Activated T-cell treated with anti-CD3 and anti-CD28 coated beads for 24 hours (primary cell): ENCODE measurements at regions not wholly inside any gene's neighbourhood (a gene's known extent, or its start where the extent isn't known, plus 50 kb on each side); places are given as distances from the start of the nearest gene placed in this dataset.
"Not testable (repeated sequence)": the region's sequence is repeated elsewhere in the genome, so short reads cannot be mapped to it uniquely, and the experiment has no call there.

Source experiments
- DNase-seq: peaks from one replicate; pipeline ENCODE4 v3.0.0-alpha.2; 2020; ENCODE audit warnings: low read depth

- not testable (repeated sequence) for DNase-seq
Measured at GRCh38 chr4:9110700-9111099, 59.5 kb upstream of the FAM90A26 start.

DNA sequence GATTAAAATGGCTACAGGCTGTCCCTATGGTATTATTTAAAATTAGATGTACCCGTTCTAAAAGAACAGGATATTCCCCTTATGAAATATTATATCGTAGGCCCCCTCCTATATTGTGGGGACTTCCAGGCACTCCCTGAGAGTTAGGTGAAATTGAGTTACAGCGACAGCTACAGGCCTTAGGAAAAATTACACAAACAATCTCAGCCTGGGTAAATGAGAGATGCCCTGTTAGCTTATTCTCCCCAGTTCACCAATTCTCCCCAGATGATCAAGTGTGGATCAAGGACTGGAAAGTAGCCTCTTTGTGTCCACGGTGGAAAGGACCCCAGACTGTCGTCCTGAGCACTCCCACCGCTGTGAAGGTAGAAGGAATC, 67.1 kb upstream of the FAM90A26 start:
- not testable (repeated sequence) for DNase-seq

DNA sequence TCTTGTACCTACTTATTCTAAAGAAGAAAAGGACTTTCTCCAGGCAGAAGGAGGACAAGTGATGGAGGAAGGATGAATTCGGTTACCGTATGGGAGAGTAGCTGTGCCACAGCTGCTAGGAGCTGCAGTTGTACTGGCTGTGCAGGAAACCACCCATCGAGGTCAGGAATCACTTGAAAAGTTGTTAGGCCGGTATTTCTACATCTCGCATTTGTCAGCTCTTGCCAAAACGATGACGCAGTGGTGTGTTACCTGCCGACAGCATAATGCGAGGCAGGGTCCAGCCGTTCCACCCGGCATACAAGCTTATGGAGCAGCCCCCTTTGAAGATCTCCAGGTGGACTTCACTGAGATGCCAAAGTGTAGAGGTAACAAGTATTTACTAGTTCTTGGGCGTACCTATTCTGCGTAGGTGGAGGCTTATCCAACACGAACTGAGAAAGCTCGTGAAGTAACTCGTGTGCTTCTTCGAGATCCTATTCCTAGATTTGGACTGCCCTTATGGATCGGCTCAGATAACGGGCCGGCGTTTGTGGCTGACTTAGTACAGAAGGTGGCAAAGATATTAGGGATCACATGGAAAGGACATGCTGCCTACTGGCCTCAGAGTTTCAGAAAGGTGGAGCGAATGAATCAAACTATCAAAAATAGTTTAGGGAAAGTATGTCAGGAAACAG, 67.6 kb upstream of the FAM90A26 start:
- DNase-seq = not testable (repeated sequence)

DNA sequence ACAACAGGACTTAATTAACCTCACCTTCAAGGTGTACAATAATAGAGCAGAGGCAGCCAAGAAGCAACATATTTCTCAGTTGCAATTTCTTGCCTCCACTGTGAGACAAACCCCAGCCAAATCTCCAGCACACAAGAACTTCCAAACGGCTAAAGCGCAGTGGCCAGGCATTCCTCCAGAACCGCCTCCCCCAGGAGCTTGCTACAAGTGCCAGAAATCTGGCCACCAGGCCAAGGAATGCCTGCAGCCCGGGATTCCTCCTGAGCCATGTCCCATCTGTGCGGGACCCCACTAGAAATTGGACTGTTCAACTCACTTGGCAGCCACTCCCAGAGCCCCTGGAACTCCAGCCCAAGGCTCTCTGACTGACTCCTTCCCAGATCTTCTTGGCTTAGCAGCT, 73.9 kb upstream of the FAM90A26 start:
- DNase-seq = not testable (repeated sequence)

DNA sequence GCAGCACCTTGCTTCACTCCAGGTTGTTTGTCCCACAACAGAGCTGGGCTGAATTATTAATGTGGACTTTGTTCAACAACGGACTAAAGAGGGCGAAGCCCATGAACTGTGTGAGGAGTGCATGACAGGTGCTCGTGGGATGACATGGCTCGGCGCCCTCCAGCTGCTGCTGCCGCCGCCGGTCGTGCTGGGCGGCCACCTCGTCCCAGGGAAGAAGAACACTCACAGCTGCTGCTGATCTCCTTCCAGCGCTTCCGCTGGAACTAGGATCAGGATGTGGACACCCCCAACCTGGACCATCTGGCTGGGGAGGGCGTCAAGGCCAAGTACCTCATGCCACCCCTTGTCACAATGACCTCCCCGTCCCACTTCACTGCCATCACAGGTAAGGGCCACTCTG, 91.4 kb upstream of the FAM90A26 start:
- not testable (repeated sequence) for DNase-seq

GRCh38 chr4:9076974-9077373, 93.2 kb upstream of the FAM90A26 start:
- DNase-seq = not testable (repeated sequence)

DNA sequence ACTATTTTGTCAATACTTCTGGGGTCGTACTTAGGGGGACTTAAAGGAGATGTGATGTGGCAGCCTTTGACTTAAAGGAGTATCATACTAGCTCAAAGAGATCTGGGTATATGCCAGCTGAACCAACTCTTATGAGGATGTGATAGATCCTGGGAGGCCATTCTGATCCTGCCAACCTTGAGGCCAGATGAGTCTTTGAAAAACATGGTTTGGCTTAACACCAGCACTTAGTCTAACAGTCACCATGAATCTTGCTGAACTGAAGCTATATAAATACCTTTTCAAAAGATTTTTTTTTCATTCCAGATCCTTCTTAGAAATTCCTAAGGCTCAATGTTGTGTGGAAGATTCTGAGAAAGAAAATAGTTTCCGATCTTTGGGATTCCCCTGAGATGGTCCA, 93.7 kb upstream of the FAM90A26 start:
- not testable (repeated sequence) for DNase-seq

DNA sequence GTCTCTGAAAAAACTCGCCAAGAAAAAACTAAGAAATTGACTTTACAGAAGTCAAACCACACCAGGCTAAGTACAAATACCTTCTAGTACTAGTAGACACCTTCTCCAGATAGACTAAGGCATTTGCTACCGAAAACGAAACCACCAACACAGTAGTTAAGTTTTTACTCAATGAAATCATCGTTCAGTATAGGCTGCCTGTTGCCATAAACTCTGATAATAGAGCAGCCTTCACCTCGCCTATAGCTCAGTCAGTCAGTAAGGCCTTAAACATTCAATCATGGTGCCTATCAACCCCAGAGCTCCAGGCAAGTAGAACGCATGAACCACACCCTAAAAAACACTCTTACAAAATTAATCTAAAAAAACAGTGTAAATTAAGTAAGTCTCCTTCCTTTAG, 96.8 kb upstream of the FAM90A26 start:
- not testable (repeated sequence) for DNase-seq

GRCh38 chr4:9072521-9073220, 97.5 kb upstream of the FAM90A26 start:
- not testable (repeated sequence) for DNase-seq

DNA sequence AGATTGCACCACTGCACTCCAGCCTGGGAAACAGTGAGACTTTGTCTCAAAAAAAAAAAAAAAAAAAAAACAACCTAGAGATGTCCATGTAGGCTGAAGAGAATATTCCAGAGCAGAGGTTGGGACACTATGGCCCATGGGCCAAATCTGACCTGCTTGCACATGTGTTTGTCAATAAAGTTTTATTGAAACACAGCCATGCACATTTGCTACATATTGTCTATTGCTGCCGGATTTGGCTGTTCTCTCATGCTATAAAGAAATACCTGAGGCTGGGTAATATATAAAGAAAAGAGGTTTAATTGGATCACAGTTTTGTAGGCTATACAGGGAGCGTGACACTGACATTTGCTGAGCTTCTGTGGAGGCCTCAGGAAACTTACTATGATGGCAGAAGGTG, 102.3 kb upstream of the FAM90A26 start:
- not testable (repeated sequence) for DNase-seq

DNA sequence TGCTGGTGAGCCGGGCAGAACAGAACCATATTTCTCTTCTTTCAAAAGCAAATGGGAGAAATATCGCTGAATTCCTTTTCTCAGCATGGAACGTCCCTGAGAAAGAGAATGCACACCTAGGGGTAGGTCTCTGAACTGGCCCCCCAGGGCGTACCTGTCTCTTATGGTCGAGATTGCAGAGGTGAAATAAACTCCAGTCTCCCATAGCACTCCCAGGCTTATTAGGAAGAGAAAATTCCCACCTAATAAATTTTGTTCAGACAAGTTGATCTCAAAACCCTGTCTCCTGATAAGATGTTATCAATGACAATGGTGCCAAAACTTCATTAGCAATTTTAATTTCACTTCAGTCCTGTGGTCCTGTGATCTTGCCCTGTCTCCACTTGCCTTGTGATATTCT, 106.6 kb upstream of the FAM90A26 start:
- DNase-seq = not testable (repeated sequence)

- not testable (repeated sequence) for DNase-seq
Measured at GRCh38 chr4:9024866-9025265, 145.3 kb upstream of the FAM90A26 start.

DNA sequence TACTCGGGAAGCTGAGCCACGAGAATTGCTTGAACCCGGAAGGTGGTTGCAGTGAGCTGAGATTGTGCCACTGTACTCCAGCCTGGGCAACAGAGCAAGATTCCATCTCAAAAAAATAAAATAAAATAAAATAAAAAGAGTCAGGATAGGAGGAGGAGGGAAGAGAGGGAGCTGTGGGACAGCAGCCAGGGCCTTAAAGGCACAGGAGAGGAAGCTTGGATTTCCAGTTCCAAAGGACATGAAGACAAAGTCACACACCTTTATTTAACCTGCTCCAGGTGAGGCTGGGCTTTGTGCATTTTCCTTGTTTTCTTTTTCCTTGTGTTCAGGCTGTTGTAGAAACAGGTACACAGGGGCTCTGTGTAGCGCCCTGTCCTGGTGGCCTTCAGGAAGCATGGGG, 138.2 kb upstream of the HMX1 start:
- DNase-seq = not testable (repeated sequence)

DNA sequence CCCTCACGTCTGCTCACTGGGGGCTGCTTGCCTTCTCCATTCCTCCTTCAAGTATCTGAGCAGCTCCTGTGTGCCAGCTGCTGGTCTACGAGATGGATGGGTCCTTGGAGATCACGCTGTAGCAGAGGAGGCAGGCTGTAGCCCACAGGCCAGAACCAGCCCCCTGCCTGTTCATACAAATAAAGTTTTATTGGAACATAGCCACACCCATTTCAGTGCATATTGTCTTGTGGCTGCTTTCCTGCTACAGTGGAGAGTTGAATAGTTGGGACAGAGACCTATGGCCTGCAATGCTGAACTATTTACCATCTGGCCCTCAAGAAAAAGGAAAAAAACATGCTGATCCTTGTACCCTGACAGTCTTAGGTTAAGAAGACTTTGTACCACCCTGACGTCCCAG, 136.8 kb upstream of the HMX1 start:
- DNase-seq = not testable (repeated sequence)

GRCh38 chr4:9001153-9001552, 129.5 kb upstream of the HMX1 start:
- not testable (repeated sequence) for DNase-seq

GRCh38 chr4:9000505-9001001, 128.9 kb upstream of the HMX1 start:
- peak; percentile 29 for DNase-seq

GRCh38 chr4:8992981-8993380, 121.3 kb upstream of the HMX1 start:
- not testable (repeated sequence) for DNase-seq

DNA sequence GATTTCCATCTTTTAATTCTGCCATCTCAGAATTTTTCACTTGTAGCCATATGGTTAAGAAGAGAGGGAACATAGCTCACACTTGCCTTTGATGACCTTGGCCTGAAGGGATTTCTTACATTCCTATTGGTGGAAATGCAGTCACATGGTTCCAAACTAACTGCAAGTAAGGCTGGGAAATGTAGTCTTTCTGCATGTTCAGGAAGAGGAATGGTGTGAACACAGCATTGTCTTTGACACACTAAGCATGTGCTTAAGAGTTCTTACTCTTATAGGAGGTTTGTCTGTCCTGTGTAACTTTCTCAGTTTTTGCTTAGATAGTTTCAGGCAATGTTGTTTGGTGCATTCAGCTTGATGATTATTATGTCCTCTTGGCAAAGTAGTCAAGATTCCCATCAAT, 119.8 kb upstream of the HMX1 start:
- DNase-seq = not testable (repeated sequence)

- DNase-seq = not testable (repeated sequence)
Measured at GRCh38 chr4:8990341-8990740, 118.7 kb upstream of the HMX1 start.

DNA sequence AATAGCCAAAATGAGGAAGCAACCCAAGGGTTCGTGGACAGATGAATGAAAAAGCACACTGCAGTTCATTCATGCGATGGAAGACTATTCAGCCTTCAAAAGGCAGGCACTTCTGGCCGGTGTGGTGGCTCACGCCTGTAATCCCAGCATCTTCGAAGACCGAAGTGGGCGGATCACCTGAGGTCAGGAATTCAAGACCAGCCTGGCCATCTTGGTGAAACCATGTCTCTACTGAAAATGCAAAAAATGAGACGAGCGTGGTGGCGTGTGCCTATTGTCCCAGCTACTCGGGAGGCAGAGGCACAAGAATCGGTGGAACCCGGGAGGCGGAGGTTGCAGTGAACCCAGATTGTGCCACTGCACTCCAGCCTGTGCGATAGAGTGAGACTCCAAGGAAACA, 114.1 kb upstream of the HMX1 start:
- not testable (repeated sequence) for DNase-seq

DNA sequence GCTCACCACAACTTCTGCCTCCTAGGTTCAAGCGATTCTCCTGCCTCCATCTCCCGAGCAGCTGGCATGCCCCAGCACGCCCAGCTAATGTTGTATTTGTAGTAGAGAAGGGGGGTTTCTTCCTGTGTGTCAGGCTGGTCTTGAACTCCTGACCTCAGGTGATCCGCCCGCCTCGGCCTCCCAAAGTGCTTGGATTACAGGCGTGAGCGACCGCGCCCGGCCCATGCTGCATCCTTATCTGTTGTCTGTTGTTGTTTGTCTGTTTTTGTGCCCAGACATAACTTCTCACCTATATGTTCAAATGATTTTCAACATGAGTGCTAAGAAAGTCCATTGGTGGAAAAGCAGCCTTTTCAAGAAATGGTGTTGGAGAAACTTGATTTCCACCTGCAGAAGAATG, 113.0 kb upstream of the HMX1 start:
- not testable (repeated sequence) for DNase-seq

DNA sequence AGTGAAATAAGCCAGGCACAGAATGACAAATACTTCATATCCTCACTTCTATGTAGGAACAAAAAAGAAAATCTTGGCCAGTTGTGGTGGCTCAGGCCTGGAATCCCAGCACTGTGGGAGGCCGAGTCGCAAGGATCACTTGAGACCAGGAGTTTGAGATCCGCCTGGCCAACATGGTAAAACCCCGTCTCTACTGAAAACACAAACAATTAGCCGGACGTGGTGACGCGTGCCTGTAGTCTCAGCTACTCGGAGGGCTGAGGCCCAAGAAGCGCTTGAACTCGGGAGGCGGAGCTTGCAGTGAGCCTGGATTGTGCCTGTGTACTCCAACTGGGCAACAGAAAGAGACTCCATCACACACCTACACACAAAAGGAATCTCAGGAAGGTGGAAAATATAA, 112.3 kb upstream of the HMX1 start:
- DNase-seq = not testable (repeated sequence)

DNA sequence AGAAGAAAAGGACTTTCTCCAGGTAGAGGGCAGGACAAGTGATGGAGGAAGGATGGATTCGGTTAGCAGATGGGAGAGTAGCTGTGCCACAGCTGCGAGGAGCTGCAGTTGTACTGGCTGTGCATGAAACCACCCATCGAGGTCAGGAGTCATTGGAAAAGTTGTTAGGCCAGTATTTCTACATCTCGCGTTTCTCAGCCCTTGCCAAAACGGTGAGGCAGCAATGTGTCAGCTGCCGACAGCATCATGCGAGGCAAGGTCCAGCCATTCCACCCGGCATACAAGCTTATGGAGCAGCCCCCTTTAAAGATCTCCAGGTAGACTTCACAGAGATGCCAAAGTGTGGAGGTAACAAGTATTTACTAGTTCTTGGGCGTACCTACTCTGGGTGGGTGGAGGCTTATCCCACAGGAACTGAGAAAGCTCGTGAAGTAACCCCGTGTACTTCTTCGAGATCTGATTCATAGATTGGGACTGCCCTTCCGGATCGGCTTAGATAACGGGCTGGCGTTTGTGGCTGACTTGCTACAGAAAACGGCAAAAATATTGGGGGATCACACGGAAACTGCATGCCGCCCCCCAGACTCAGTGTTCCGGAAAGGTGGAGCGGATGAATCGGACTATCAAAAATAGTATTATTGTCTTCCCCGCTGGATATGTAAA, 105.0 kb upstream of the HMX1 start:
- not testable (repeated sequence) for DNase-seq
